Spleen (tissue), 11 donors: ENCODE measurements at regions not wholly inside any gene's neighbourhood (a gene's known extent, or its start where the extent isn't known, plus 50 kb on each side); places are given as distances from the start of the nearest gene placed in this dataset.

ENCODE experiments used
- DNase-seq: peaks from one replicate; pipeline ENCODE4 v3.0.0-alpha.2; 2020
- H3K27ac ChIP-seq, 8 donors: fragments of 200-600 bp; sonication (generic) in 7 of 8; 1 replicate in 4 of 8; 2 replicates in 4 of 8; pipeline versions ENCODE4 v1.5.0 to v1.8.0; 2016 to 2021; ENCODE audit warnings: inconsistent platforms in 4 of 8, mild to moderate bottlenecking in 4 of 8, moderate library complexity in 1 of 8
- H3K27me3 ChIP-seq, 7 donors: fragments of 200-600 bp; sonication (generic) in 6 of 7; replicated peaks in 1 of 7; 1 replicate in 4 of 7; 2 replicates in 3 of 7; pipeline versions ENCODE4 v1.5.0 to v1.8.0; 2016 to 2021; ENCODE audit warnings: inconsistent platforms in 3 of 7, mild to moderate bottlenecking in 1 of 7
- H3K36me3 ChIP-seq, 6 donors: fragments of 200-600 bp; sonication (generic) in 5 of 6; 1 replicate in 4 of 6; 2 replicates in 2 of 6; pipeline versions ENCODE4 v1.5.0 to v1.8.0; 2016 to 2021; ENCODE audit warnings: inconsistent platforms in 2 of 6
- H3K4me1 ChIP-seq, 6 donors: fragments of 200-600 bp; sonication (generic) in 5 of 6; 1 replicate in 3 of 6; 2 replicates in 3 of 6; pipeline versions ENCODE4 v1.5.0 to v1.8.0; 2016 to 2021; ENCODE audit warnings: inconsistent platforms in 3 of 6
- H3K4me3 ChIP-seq, 8 donors: fragments of 200-600 bp; sonication (generic) in 7 of 8; 1 replicate in 4 of 8; 2 replicates in 4 of 8; pipeline versions ENCODE4 v1.5.0 to v1.8.0; 2016 to 2021; ENCODE audit warnings: inconsistent platforms in 4 of 8, mild to moderate bottlenecking in 4 of 8, moderate library complexity in 2 of 8
- H3K9me3 ChIP-seq, 8 donors: fragments of 200-600 bp; sonication (generic) in 7 of 8; 1 replicate in 4 of 8; 2 replicates in 4 of 8; pipeline versions ENCODE4 v1.5.0 to v1.8.0; 2016 to 2021; ENCODE audit warnings: inconsistent platforms in 4 of 8
- POLR2A ChIP-seq, 3 donors: fragments of 450-650 bp; IDR thresholded peaks; one replicate each; pipeline ENCODE4 v1.5.1; 2017; ENCODE audit warnings: antibody characterized with exemption in 3 of 3, mild to moderate bottlenecking in 1 of 3
- POLR2AphosphoS5 ChIP-seq, 3 donors: sonication (generic); formaldehyde crosslinking; IDR thresholded peaks; one replicate each; pipeline ENCODE4 v1.5.1; 2017; ENCODE audit warnings: antibody characterized with exemption in 3 of 3
- WGBS, 5 donors: extraction: QIAGEN DNeasy Blood & Tissue Kit in 3 of 5; methylation state at CpG; one replicate each; pipeline versions ENCODE4 v1.1.5 to v1.1.7; 2013 to 2018; 5-methylcytosine and 5-hydroxymethylcytosine counted together
- intact Hi-C: fragments of 100-400 bp; cut with DNase I; formaldehyde crosslinking; loops from one replicate; pipeline ENCODE4 v1.15.0; 2023; ENCODE audit warnings: low total_unique reads
- TF ChIP-seq, protein P1 (sequence below), 11 experiments: fragments of 200-600 bp in 7 of 11; fragments of 450-650 bp in 4 of 11; sonication (generic) in 4 of 11; IDR thresholded peaks in 8 of 11; conservative IDR thresholded peaks in 3 of 11; 1 replicate in 7 of 11; 2 replicates in 4 of 11; pipeline versions ENCODE4 v1.4.0 to v1.8.0; 2016 to 2021; ENCODE audit warnings: antibody characterized with exemption in 11 of 11, inconsistent platforms in 4 of 11, mild to moderate bottlenecking in 1 of 11
- donor health status: healthy with polysubstance abuse.
- donor health status: DM: no; HTN: no; CAD: no; lungs with moderate emphysema.
- donor health status: DM: no; HTN: no; CAD: no.
- donor health status: Bipolar disorder and iron deficiency.
- donor health status: healthy.
- donor health status: DM: no; HTN: no; CAD: no.
- donor health status: DM: yes; HTN: yes; CAD: no.

DNA sequence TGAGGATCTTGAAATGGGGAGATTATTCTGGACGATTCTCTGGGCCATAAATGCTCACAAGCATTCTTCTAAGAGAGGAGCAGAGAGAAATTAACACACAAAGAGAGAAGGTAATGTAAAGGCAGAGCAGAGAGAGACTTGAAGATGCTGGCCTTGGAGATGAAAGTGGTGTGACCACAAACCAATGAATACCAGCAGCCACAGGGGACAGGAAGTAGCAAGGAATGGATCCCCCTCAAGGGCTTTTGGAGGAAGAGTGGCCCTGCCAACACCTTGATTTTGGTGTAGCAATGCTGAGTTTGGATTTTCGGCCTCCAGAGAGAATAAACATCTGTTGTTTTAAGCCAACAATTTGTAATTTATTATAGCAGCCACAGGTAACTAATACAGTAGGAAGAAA lies 1155.6 kb downstream of the TYW1 start:
- TF ChIP-seq, protein P1, sequence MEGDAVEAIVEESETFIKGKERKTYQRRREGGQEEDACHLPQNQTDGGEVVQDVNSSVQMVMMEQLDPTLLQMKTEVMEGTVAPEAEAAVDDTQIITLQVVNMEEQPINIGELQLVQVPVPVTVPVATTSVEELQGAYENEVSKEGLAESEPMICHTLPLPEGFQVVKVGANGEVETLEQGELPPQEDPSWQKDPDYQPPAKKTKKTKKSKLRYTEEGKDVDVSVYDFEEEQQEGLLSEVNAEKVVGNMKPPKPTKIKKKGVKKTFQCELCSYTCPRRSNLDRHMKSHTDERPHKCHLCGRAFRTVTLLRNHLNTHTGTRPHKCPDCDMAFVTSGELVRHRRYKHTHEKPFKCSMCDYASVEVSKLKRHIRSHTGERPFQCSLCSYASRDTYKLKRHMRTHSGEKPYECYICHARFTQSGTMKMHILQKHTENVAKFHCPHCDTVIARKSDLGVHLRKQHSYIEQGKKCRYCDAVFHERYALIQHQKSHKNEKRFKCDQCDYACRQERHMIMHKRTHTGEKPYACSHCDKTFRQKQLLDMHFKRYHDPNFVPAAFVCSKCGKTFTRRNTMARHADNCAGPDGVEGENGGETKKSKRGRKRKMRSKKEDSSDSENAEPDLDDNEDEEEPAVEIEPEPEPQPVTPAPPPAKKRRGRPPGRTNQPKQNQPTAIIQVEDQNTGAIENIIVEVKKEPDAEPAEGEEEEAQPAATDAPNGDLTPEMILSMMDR (IDR thresholded peaks at IDR 0.05 in 8 of 11, conservative IDR thresholded peaks at IDR 0.05 in 3 of 11) = no peak
- no peak for TF ChIP-seq POLR2AphosphoS5 (IDR thresholded peaks at IDR 0.05)
- no peak for TF ChIP-seq POLR2A (IDR thresholded peaks at IDR 0.05)
- Histone ChIP-seq H3K27ac (no peak overlapping the region), H3K27me3 (no peaks in the 10 kb centered on the region), H3K36me3 (no peaks in the 10 kb centered on the region), H3K4me1 (no peaks in the 10 kb centered on the region), H3K4me3 (no peak overlapping the region), H3K9me3 (peaks cover 0 to 37% (median 6%) of the 10 kb centered on the region in 8 donors)
- no peak for DNase-seq
- intact Hi-C loops = no loop called here
- 64 to 80% (median 76%) methylated on average over 2 of the region's 2 CpGs for WGBS, 5 donors

DNA sequence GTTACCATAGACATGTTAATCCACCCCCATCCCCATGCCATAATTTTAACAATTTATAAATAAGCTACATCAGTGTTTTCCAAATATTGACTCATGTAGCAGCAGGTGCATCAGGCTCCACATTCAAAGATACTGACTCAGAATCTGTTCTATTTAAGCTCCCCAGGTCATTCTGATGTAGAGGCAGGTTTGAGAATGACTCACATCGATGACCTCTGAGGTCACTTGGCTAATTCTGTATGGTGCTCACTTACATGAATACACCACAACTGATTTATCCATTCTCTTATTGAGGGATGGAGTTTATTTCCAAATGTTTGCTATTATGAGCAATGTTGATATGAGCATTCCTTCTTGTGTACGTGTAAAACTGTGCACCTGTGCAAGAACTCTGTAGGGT lies 1159.0 kb downstream of the TYW1 start:
- TF ChIP-seq, protein P1 (IDR thresholded peaks at IDR 0.05 in 8 of 11, conservative IDR thresholded peaks at IDR 0.05 in 3 of 11) = no peak
- no peak for TF ChIP-seq POLR2AphosphoS5 (IDR thresholded peaks at IDR 0.05)
- TF ChIP-seq POLR2A (IDR thresholded peaks at IDR 0.05) = no peak
- Histone ChIP-seq H3K4me1 (no peaks in the 10 kb centered on the region), H3K4me3 (no peak overlapping the region), H3K27me3 (no peaks in the 10 kb centered on the region), H3K9me3 (peaks cover 0 to 34% (median 6%) of the 10 kb centered on the region in 8 donors), H3K36me3 (no peaks in the 10 kb centered on the region), H3K27ac (no peak overlapping the region)
- DNase-seq = no peak
- WGBS, 5 donors = 73 to 94% (median 89%) methylated on average over 2 of the region's 2 CpGs
- intact Hi-C loops = no loop called here

DNA sequence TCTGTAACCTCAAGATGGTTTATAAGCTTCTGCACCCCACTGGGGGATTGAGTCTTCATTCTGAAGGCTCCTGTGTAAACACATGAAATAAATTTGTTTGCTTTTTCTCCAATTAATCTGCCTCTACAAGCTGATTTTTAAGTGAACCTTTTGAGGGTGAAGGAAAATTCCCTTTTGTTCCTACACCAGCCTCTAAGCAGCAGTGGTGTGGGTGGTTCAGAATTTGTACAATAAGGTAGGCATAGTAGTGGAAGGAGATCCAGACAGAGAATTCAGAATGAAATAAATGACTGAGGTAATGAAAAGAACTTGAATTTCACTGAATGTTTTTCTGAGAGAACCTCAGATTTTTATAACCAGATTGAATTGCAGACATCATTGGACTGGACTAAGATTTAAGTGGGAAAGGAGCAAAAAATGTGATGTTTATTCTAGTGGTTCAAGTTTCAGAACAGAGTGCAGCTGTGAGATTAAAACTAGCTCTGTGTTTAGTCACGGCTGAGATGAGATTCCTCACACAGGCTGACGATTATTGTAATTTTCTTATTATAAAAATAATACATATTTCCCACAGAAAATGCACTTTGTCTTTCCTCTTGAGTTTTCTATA lies 1162.2 kb downstream of the TYW1 start:
- H3K27ac ChIP-seq = no peak overlapping the region
- H3K27me3 ChIP-seq = no peaks in the 10 kb centered on the region
- TF ChIP-seq, protein P1 (IDR thresholded peaks at IDR 0.05 in 8 of 11, conservative IDR thresholded peaks at IDR 0.05 in 3 of 11) = no peak
- TF ChIP-seq POLR2A (IDR thresholded peaks at IDR 0.05) (no peak), POLR2AphosphoS5 (IDR thresholded peaks at IDR 0.05) (no peak)
- H3K4me1 ChIP-seq = no peaks in the 10 kb centered on the region
- peaks cover 0 to 43% (median 6%) of the 10 kb centered on the region in 8 donors for H3K9me3 ChIP-seq
- DNase-seq = no peak
- no peak overlapping the region for H3K4me3 ChIP-seq
- 55 to 79% (median 70%) methylated on average over 2 of the region's 2 CpGs for WGBS, 5 donors
- H3K36me3 ChIP-seq = no peaks in the 10 kb centered on the region
- intact Hi-C loops = no loop called here

DNA sequence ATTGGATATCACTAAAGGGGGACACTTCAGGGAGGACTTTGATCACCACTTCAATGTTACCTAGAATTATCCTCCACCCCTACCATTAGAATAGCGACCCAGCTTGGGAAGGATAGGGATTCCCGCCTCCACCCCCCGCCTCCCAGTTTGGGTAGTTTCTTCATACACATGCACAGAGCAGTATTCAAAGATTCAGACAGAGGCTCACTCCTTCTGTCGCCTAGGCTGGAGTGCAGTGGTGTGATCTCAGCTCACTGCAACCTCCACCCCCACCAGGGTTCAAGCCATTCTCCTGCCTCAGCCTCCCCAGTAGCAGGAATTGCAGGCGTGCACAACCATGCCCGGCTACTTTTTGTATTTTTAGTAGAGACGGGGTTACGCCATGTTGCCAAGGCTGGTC lies 1166.1 kb downstream of the TYW1 start:
- Histone ChIP-seq H3K4me3 (no peak overlapping the region), H3K4me1 (no peaks in the 10 kb centered on the region), H3K9me3 (peaks cover 0 to 15% (median 0%) of the 10 kb centered on the region in 8 donors), H3K27ac (no peak overlapping the region), H3K36me3 (no peaks in the 10 kb centered on the region), H3K27me3 (no peaks in the 10 kb centered on the region)
- intact Hi-C loops = loop anchor here (10.0 kb wide), 1 partner anchor 538 kb away; no protein-coding TSS in a partner anchor
- DNase-seq = no peak
- TF ChIP-seq POLR2AphosphoS5 (IDR thresholded peaks at IDR 0.05) (no peak), POLR2A (IDR thresholded peaks at IDR 0.05) (no peak)
- TF ChIP-seq, protein P1 (IDR thresholded peaks at IDR 0.05 in 8 of 11, conservative IDR thresholded peaks at IDR 0.05 in 3 of 11) = no peak
- WGBS, 5 donors = 75 to 79% (median 76%) methylated on average over 8 of the region's 8 CpGs
